ENCODE measurements at regions not wholly inside any gene's neighbourhood (a gene's known extent, or its start where the extent isn't known, plus 50 kb on each side); places are given as distances from the start of the nearest gene placed in this dataset.

- 70 to 78% methylated on average over 4 to 5 of the region's 5 CpGs for WGBS, 2 donors (ENCODE audit: low coverage in 1 of 2)
- Histone ChIP-seq H3K9me3 (no peaks in the 10 kb centered on the region), H3K4me1 (peaks cover 2 to 16% (median 5%) of the 10 kb centered on the region in 4 donors), H3K4me3 (no peak overlapping the region), H3K27ac (no peak overlapping the region), H3K27me3 (no peaks in the 10 kb centered on the region), H3K36me3 (no peaks in the 10 kb centered on the region)
- no peak for DNase-seq
- no peak for TF ChIP-seq CTCF (IDR thresholded peaks at IDR 0.05)
- TF ChIP-seq POLR2AphosphoS5 (IDR thresholded peaks at IDR 0.05), result no peak
- TF ChIP-seq EP300 (IDR thresholded peaks at IDR 0.05; ENCODE audit: low read depth), result no peak
- TF ChIP-seq POLR2A (IDR thresholded peaks at IDR 0.05), result no peak
- intact Hi-C loops (cut with DNase I; ENCODE audit: low total_unique reads) (no loop called here), in situ Hi-C loops (cut with MboI; ENCODE audit: low pct_ligation_motif_present in 1 of 4, low pct_unique_long_range_greater_than_20kb in 1 of 4, low sequenced_read_pairs in 3 of 4) (no loop called here)
These were observed 269.6 kb upstream of the KLF4 start for GRCh38 chr9:107759009-107759822.

- peak overlapping the region in 3 of 4 donors; percentile 59 to 64 (median 64) for H3K27ac ChIP-seq
- WGBS, 2 donors (ENCODE audit: low coverage in 1 of 2), result 67 to 93% methylated on average over 1 of the region's 1 CpG
- H3K9me3 ChIP-seq, result no peaks in the 10 kb centered on the region
- peaks cover 16 to 37% (median 18%) of the 10 kb centered on the region in 4 donors for H3K4me1 ChIP-seq
- no peak overlapping the region for H3K4me3 ChIP-seq
- TF ChIP-seq POLR2AphosphoS5 (IDR thresholded peaks at IDR 0.05) (no peak), EP300 (IDR thresholded peaks at IDR 0.05; ENCODE audit: low read depth) (no peak), POLR2A (IDR thresholded peaks at IDR 0.05) (no peak), CTCF (IDR thresholded peaks at IDR 0.05) (no peak)
- DNase-seq, result no peak
- in situ Hi-C loops (cut with MboI; ENCODE audit: low pct_ligation_motif_present in 1 of 4, low pct_unique_long_range_greater_than_20kb in 1 of 4, low sequenced_read_pairs in 3 of 4) (no loop called here), intact Hi-C loops (cut with DNase I; ENCODE audit: low total_unique reads) (no loop called here)
- H3K36me3 ChIP-seq, result no peaks in the 10 kb centered on the region
- H3K27me3 ChIP-seq, result no peaks in the 10 kb centered on the region
These were observed 266.5 kb upstream of the KLF4 start for GRCh38 chr9:107756091-107756490.

GRCh38 chr9:107755246-107755645 is 265.7 kb upstream of the KLF4 start:
- Histone ChIP-seq H3K9me3 (no peaks in the 10 kb centered on the region), H3K36me3 (no peaks in the 10 kb centered on the region), H3K27ac (peak overlapping the region; percentile 64 to 73 (median 67)), H3K27me3 (no peaks in the 10 kb centered on the region), H3K4me3 (no peak overlapping the region), H3K4me1 (peaks cover 20 to 38% (median 22%) of the 10 kb centered on the region in 4 donors)
- TF ChIP-seq POLR2A (IDR thresholded peaks at IDR 0.05), result no peak
- TF ChIP-seq EP300 (IDR thresholded peaks at IDR 0.05; ENCODE audit: low read depth), result peak; percentile 95
- TF ChIP-seq POLR2AphosphoS5 (IDR thresholded peaks at IDR 0.05), result peak; percentile 23 to 86 (median 85)
- no peak for TF ChIP-seq CTCF (IDR thresholded peaks at IDR 0.05)
- in situ Hi-C loops (cut with MboI; ENCODE audit: low pct_ligation_motif_present in 1 of 4, low pct_unique_long_range_greater_than_20kb in 1 of 4, low sequenced_read_pairs in 3 of 4) (no loop called here), intact Hi-C loops (cut with DNase I; ENCODE audit: low total_unique reads) (no loop called here)
- DNase-seq, result peak; percentile 73
- 35 to 43% methylated on average over 1 to 4 of the region's 4 CpGs for WGBS, 2 donors (ENCODE audit: low coverage in 1 of 2)

GRCh38 chr9:107751567-107752210 is 262.1 kb upstream of the KLF4 start:
- Histone ChIP-seq H3K27ac (peak overlapping the region; percentile 72 to 88 (median 80)), H3K27me3 (no peaks in the 10 kb centered on the region), H3K36me3 (no peaks in the 10 kb centered on the region), H3K9me3 (no peaks in the 10 kb centered on the region), H3K4me3 (no peak overlapping the region), H3K4me1 (peaks cover 30 to 49% (median 31%) of the 10 kb centered on the region in 4 donors)
- in situ Hi-C loops (cut with MboI; ENCODE audit: low pct_ligation_motif_present in 1 of 4, low pct_unique_long_range_greater_than_20kb in 1 of 4, low sequenced_read_pairs in 3 of 4) (no loop called here), intact Hi-C loops (cut with DNase I; ENCODE audit: low total_unique reads) (loop anchor here (2.0 to 5.0 kb wide), 2 partner anchors 113 to 264 kb away; partner anchors contain the start of gene KLF4)
- peak; percentile 74 for DNase-seq
- TF ChIP-seq EP300 (IDR thresholded peaks at IDR 0.05; ENCODE audit: low read depth) (peak; percentile 52), POLR2A (IDR thresholded peaks at IDR 0.05) (peak; percentile 20), POLR2AphosphoS5 (IDR thresholded peaks at IDR 0.05) (peak; percentile 43 to 77 (median 73)), CTCF (IDR thresholded peaks at IDR 0.05) (no peak)
- WGBS, 2 donors (ENCODE audit: low coverage in 1 of 2), result 20 to 22% methylated on average over 1 to 5 of the region's 5 CpGs

Data from transverse colon (tissue), 4 donors.